Endodermal cell (in vitro differentiated cells): ENCODE measurements at regions not wholly inside any gene's neighbourhood (a gene's known extent, or its start where the extent isn't known, plus 50 kb on each side); places are given as distances from the start of the nearest gene placed in this dataset.
A peak's percentile ranks its signal among the peaks of the same experiment; 100 is the strongest.

Experiments
- DNase-seq: peaks from one replicate; pipeline ENCODE4 v3.0.0-alpha.2; 2017
- H3K27ac ChIP-seq: 2 replicates; pipeline ENCODE4 v1.5.1; 2013; ENCODE audit warnings: mild to moderate bottlenecking, low read depth, low read length, moderate library complexity
- H3K27me3 ChIP-seq: 2 replicates; pipeline ENCODE4 v1.6.1; 2013; ENCODE audit warnings: mild to moderate bottlenecking, low read length, moderate library complexity; ENCODE audit not compliant: insufficient read depth, control insufficient read depth, poor library complexity, severe bottlenecking
- H3K36me3 ChIP-seq: 2 replicates; pipeline ENCODE4 v1.7.0; 2013; ENCODE audit warnings: mild to moderate bottlenecking, low read length, moderate library complexity; ENCODE audit not compliant: control insufficient read depth, insufficient read depth
- H3K4me1 ChIP-seq: one replicate; pipeline ENCODE4 v1.7.0; 2013; ENCODE audit warnings: low read length; ENCODE audit not compliant: control insufficient read depth, insufficient read depth
- H3K4me3 ChIP-seq: 2 replicates; pipeline ENCODE4 v1.5.1; 2013; ENCODE audit warnings: mild to moderate bottlenecking, low read length, moderate library complexity
- H3K9ac ChIP-seq: 2 replicates; pipeline ENCODE4 v1.6.1; 2013; ENCODE audit warnings: mild to moderate bottlenecking, low read length, moderate library complexity; ENCODE audit not compliant: poor library complexity, severe bottlenecking; ENCODE audit errors: extremely low read depth
- H3K9me3 ChIP-seq: 2 replicates; pipeline ENCODE4 v1.6.1; 2013; ENCODE audit warnings: mild to moderate bottlenecking, low read length, moderate library complexity; ENCODE audit not compliant: control insufficient read depth
- H3K27ac Mint-ChIP-seq: 2 replicates; pipeline ENCODE4 v1.8.0; 2020; ENCODE audit warnings: mixed read lengths
- H3K27me3 Mint-ChIP-seq: 2 replicates; pipeline ENCODE4 v1.8.0; 2021; ENCODE audit warnings: mild to moderate bottlenecking, mixed read lengths; ENCODE audit not compliant: insufficient read depth
- H3K36me3 Mint-ChIP-seq: 2 replicates; pipeline ENCODE4 v1.8.0; 2020; ENCODE audit warnings: low read depth, mixed read lengths
- H3K4me1 Mint-ChIP-seq: 2 replicates; pipeline ENCODE4 v1.8.0; 2020; ENCODE audit warnings: mixed read lengths
- H3K4me3 Mint-ChIP-seq: 2 replicates; pipeline ENCODE4 v1.8.0; 2020; ENCODE audit warnings: mild to moderate bottlenecking, moderate library complexity, mixed read lengths
- H3K9me3 Mint-ChIP-seq: 2 replicates; pipeline ENCODE4 v1.8.0; 2020; ENCODE audit warnings: mild to moderate bottlenecking, mixed read lengths
- WGBS, 2 experiments: methylation state at CpG; one replicate each; pipeline versions ENCODE4 v1.1.5 to v1.1.7; 2013; ENCODE audit warnings: missing lambda C conversion rate in 2 of 2, mixed read lengths in 1 of 2; ENCODE audit not compliant: insufficient coverage in 1 of 2, insufficient read length in 1 of 2; 5-methylcytosine and 5-hydroxymethylcytosine counted together
- TF ChIP-seq, protein P1 (sequence below): fragments of 200-600 bp; sonication (generic); conservative IDR thresholded peaks from 2 replicates; pipeline ENCODE4 v1.5.0; 2021; ENCODE audit warnings: antibody characterized with exemption, mild to moderate bottlenecking

DNA sequence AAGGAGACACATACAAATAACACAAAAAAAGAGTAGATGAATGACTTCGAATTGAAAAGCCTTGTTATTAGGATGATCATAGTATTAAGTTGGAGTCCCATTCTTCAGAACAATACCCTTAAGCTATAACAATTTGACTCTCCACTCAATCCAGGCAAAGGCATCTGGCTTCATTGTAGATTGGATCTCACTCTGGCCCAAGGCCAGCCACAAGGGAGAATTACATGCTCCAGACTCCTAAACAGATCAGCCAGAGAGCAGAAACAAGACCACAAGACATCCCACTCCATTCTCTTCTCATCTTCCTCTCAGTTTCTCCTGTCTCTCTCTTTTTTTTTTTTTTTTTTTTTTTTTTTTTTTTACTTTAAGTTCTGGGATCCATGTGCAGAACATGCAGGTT is 213.9 kb downstream of the DHX15 start:
- Mint-ChIP-seq H3K27ac (no peak overlapping the region), H3K36me3 (no peaks in the 10 kb centered on the region), H3K4me3 (no peak overlapping the region), H3K4me1 (peaks cover 34% of the 10 kb centered on the region), H3K9me3 (no peaks in the 10 kb centered on the region), H3K27me3 (peaks cover 22% of the 10 kb centered on the region)
- TF ChIP-seq, protein P1, sequence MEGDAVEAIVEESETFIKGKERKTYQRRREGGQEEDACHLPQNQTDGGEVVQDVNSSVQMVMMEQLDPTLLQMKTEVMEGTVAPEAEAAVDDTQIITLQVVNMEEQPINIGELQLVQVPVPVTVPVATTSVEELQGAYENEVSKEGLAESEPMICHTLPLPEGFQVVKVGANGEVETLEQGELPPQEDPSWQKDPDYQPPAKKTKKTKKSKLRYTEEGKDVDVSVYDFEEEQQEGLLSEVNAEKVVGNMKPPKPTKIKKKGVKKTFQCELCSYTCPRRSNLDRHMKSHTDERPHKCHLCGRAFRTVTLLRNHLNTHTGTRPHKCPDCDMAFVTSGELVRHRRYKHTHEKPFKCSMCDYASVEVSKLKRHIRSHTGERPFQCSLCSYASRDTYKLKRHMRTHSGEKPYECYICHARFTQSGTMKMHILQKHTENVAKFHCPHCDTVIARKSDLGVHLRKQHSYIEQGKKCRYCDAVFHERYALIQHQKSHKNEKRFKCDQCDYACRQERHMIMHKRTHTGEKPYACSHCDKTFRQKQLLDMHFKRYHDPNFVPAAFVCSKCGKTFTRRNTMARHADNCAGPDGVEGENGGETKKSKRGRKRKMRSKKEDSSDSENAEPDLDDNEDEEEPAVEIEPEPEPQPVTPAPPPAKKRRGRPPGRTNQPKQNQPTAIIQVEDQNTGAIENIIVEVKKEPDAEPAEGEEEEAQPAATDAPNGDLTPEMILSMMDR, result no peak
- Histone ChIP-seq H3K4me1 (no peaks in the 10 kb centered on the region), H3K27me3 (no peaks in the 10 kb centered on the region), H3K36me3 (no peaks in the 10 kb centered on the region), H3K9ac (no peak overlapping the region), H3K9me3 (no peaks in the 10 kb centered on the region), H3K27ac (no peak overlapping the region), H3K4me3 (no peak overlapping the region)
- no peak for DNase-seq
- WGBS, 2 experiments, result no CpG with 5 or more reads among the region's 1 CpG

DNA sequence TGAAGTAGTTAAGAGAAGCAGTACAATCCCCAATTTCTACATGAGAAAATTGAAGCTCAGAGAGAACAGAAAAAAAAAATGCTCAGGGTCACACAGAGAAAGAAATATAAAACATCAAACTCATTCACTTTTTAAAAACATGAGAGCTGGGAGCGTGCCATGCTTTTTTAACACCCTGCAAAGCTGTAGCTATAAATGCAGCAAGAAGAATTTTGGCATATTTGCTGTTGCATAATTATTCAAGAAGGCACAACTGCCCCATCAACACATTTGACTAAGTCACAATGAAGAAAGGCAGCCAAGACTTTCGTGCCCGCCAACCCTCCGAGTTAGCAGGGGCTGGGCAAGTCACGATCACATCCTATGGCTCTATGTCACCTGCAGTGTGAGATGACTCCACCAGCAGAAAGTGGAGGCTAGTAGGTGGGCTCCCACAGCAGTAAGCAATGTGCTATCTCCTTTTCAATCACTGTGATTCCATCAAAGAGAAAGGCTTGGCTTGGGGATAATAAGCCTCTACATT is 214.8 kb downstream of the DHX15 start:
- H3K27me3 ChIP-seq, result no peaks in the 10 kb centered on the region
- DNase-seq, result peak; percentile 50
- H3K4me3 Mint-ChIP-seq, result no peak overlapping the region
- TF ChIP-seq, protein P1, result no peak
- peaks cover 22% of the 10 kb centered on the region for H3K27me3 Mint-ChIP-seq
- H3K27ac Mint-ChIP-seq, result no peak overlapping the region
- H3K9me3 Mint-ChIP-seq, result no peaks in the 10 kb centered on the region
- H3K9me3 ChIP-seq, result no peaks in the 10 kb centered on the region
- H3K36me3 Mint-ChIP-seq, result no peaks in the 10 kb centered on the region
- no peak overlapping the region for H3K9ac ChIP-seq
- no peaks in the 10 kb centered on the region for H3K36me3 ChIP-seq
- H3K27ac ChIP-seq, result no peak overlapping the region
- no peaks in the 10 kb centered on the region for H3K4me1 ChIP-seq
- H3K4me1 Mint-ChIP-seq, result peaks cover 34% of the 10 kb centered on the region
- no peak overlapping the region for H3K4me3 ChIP-seq
- 86 to 94% methylated on average over 3 to 5 of the region's 5 CpGs for WGBS, 2 experiments

DNA sequence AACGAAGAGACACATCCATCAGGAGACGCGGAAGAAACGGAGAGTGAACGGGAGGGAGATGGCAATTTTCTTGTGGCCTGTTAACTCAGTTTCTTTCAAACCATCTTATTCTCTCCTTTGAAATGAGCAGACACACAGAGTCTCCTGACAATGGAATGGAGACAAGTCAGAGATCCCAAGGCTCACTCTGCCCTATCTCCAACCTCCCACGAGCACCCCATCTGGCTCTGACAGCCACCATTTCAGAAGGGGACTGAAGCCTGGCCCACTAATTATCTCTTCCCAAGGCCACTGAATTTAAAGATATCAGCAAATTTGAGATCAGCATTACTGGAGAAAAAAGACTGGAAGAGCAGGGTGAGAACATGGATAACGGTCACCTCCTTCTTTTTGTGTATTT is 215.6 kb downstream of the DHX15 start:
- Histone ChIP-seq H3K36me3 (no peaks in the 10 kb centered on the region), H3K27me3 (no peaks in the 10 kb centered on the region), H3K9ac (no peak overlapping the region), H3K27ac (no peak overlapping the region), H3K4me1 (no peaks in the 10 kb centered on the region), H3K4me3 (no peak overlapping the region), H3K9me3 (no peaks in the 10 kb centered on the region)
- TF ChIP-seq, protein P1, result no peak
- H3K4me3 Mint-ChIP-seq, result no peak overlapping the region
- no peaks in the 10 kb centered on the region for H3K9me3 Mint-ChIP-seq
- 91 to 95% methylated on average over 5 to 7 of the region's 7 CpGs for WGBS, 2 experiments
- H3K27me3 Mint-ChIP-seq, result peaks cover 22% of the 10 kb centered on the region
- no peak overlapping the region for H3K27ac Mint-ChIP-seq
- H3K36me3 Mint-ChIP-seq, result no peaks in the 10 kb centered on the region
- no peak for DNase-seq
- H3K4me1 Mint-ChIP-seq, result peaks cover 33% of the 10 kb centered on the region
